ENCODE measurements at regions not wholly inside any gene's neighbourhood (a gene's known extent, or its start where the extent isn't known, plus 50 kb on each side); places are given as distances from the start of the nearest gene placed in this dataset.

DNA sequence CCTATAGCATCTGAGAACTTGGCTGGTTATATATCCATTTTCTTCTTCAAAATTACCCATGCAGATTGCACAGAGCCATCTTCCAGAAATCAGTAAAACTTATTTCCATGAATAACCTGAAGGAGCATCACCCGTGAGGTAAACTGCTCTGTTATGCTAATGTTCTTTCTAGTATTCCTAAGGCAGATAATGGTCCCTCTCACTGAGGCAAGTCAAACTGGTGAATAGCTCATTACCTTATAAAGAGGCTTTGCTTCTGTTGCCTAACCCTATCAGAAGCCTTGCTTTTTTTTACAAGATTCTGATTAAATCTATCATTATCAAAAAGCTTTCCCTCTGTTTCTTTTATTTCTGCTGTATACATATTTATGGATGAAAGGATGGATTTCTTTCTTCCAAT lies 307.6 kb upstream of the FLRT2 start:
- Histone ChIP-seq H3K9me2 (ENCODE audit: insufficient read depth, low read length) (no peaks in the 10 kb centered on the region), H3K4me3 (ENCODE audit: low read depth, low read length, poor library complexity, severe bottlenecking) (no peak overlapping the region), H3K4me2 (ENCODE audit: low read length) (no peak overlapping the region), H3K79me2 (ENCODE audit: insufficient read depth, low read depth, low read length) (no peaks in the 10 kb centered on the region), H3K9me3 (ENCODE audit: low read length) (no peaks in the 10 kb centered on the region), H4K20me1 (ENCODE audit: insufficient read depth, low read length) (no peaks in the 10 kb centered on the region), H3K4me1 (ENCODE audit: insufficient read depth, low read length, poor library complexity, severe bottlenecking) (no peaks in the 10 kb centered on the region), H3K27ac (ENCODE audit: low read depth, low read length, poor library complexity, severe bottlenecking) (no peak overlapping the region), H2AFZ (ENCODE audit: low read length) (no peak overlapping the region), H3K36me3 (ENCODE audit: insufficient read depth, low read length) (no peaks in the 10 kb centered on the region)
- no peak for TF ChIP-seq EZH2phosphoT487 (IDR thresholded peaks at IDR 0.05; ENCODE audit: borderline replicate concordance, low read depth, low read length)
- TF ChIP-seq, protein P1, sequence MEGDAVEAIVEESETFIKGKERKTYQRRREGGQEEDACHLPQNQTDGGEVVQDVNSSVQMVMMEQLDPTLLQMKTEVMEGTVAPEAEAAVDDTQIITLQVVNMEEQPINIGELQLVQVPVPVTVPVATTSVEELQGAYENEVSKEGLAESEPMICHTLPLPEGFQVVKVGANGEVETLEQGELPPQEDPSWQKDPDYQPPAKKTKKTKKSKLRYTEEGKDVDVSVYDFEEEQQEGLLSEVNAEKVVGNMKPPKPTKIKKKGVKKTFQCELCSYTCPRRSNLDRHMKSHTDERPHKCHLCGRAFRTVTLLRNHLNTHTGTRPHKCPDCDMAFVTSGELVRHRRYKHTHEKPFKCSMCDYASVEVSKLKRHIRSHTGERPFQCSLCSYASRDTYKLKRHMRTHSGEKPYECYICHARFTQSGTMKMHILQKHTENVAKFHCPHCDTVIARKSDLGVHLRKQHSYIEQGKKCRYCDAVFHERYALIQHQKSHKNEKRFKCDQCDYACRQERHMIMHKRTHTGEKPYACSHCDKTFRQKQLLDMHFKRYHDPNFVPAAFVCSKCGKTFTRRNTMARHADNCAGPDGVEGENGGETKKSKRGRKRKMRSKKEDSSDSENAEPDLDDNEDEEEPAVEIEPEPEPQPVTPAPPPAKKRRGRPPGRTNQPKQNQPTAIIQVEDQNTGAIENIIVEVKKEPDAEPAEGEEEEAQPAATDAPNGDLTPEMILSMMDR (conservative IDR thresholded peaks at IDR 0.05; ENCODE audit: low read length), result no peak
- no TSS peak for BruUV-seq (replicated peaks)
- intact Hi-C loops (cut with micrococcal nuclease; ENCODE audit: unreplicated experiment), result no loop called here
- CTCF ChIA-PET (ENCODE audit: unreplicated experiment), result no interaction called here
- no peak for DNase-seq (ENCODE audit: low spot score)
- POLR2A ChIA-PET, result interaction anchor here (0.7 kb wide), 1 partner anchor 14 kb away, joined by 3 read pairs; no protein-coding TSS in a partner anchor

GRCh38 chr14:85223667-85224066 lies 306.3 kb upstream of the FLRT2 start:
- BruUV-seq (replicated peaks), result no TSS peak
- H3K36me3 ChIP-seq (ENCODE audit: insufficient read depth, low read length), result no peaks in the 10 kb centered on the region
- no peaks in the 10 kb centered on the region for H3K9me3 ChIP-seq (ENCODE audit: low read length)
- CTCF ChIA-PET (ENCODE audit: unreplicated experiment), result no interaction called here
- H3K27ac ChIP-seq (ENCODE audit: low read depth, low read length, poor library complexity, severe bottlenecking), result no peak overlapping the region
- no peak for DNase-seq (ENCODE audit: low spot score)
- H3K4me1 ChIP-seq (ENCODE audit: insufficient read depth, low read length, poor library complexity, severe bottlenecking), result no peaks in the 10 kb centered on the region
- no peak overlapping the region for H3K4me3 ChIP-seq (ENCODE audit: low read depth, low read length, poor library complexity, severe bottlenecking)
- no peaks in the 10 kb centered on the region for H3K9me2 ChIP-seq (ENCODE audit: insufficient read depth, low read length)
- no peaks in the 10 kb centered on the region for H3K79me2 ChIP-seq (ENCODE audit: insufficient read depth, low read depth, low read length)
- no peak overlapping the region for H2AFZ ChIP-seq (ENCODE audit: low read length)
- POLR2A ChIA-PET, result interaction anchor here (0.6 kb wide), 1 partner anchor 337 kb away, joined by 3 read pairs; no protein-coding TSS in a partner anchor
- TF ChIP-seq EZH2phosphoT487 (IDR thresholded peaks at IDR 0.05; ENCODE audit: borderline replicate concordance, low read depth, low read length), result no peak
- TF ChIP-seq, protein P1 (conservative IDR thresholded peaks at IDR 0.05; ENCODE audit: low read length), result no peak
- H3K4me2 ChIP-seq (ENCODE audit: low read length), result no peak overlapping the region
- no peaks in the 10 kb centered on the region for H4K20me1 ChIP-seq (ENCODE audit: insufficient read depth, low read length)
- intact Hi-C loops (cut with micrococcal nuclease; ENCODE audit: unreplicated experiment), result no loop called here

DNA sequence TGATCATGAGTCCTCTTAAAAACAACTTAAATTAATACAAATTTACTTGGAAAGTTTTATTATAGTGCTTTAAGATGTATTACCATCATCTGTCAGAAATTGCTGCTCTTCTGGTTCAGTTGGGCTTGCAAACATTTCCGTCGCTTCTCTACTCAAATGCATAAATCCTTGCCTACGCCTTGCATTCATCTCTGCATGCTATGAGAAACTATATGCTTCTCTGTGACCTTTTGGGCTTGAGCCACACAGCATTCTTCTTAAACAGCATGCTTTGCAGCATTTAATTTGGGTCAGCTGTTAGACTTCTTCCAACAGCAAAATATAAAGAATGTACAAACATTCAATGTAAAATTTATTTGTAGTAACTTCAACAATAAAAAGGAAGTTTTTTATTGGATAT lies 305.7 kb upstream of the FLRT2 start:
- no peak for DNase-seq (ENCODE audit: low spot score)
- POLR2A ChIA-PET, result no interaction called here

More for the DNA sequence above, 305.7 kb upstream of the FLRT2 start:
- Histone ChIP-seq H3K4me2 (ENCODE audit: low read length) (no peak overlapping the region), H3K36me3 (ENCODE audit: insufficient read depth, low read length) (no peaks in the 10 kb centered on the region), H2AFZ (ENCODE audit: low read length) (no peak overlapping the region), H4K20me1 (ENCODE audit: insufficient read depth, low read length) (no peaks in the 10 kb centered on the region), H3K27ac (ENCODE audit: low read depth, low read length, poor library complexity, severe bottlenecking) (no peak overlapping the region), H3K4me1 (ENCODE audit: insufficient read depth, low read length, poor library complexity, severe bottlenecking) (no peaks in the 10 kb centered on the region), H3K9me3 (ENCODE audit: low read length) (no peaks in the 10 kb centered on the region), H3K79me2 (ENCODE audit: insufficient read depth, low read depth, low read length) (no peaks in the 10 kb centered on the region), H3K4me3 (ENCODE audit: low read depth, low read length, poor library complexity, severe bottlenecking) (no peak overlapping the region), H3K9me2 (ENCODE audit: insufficient read depth, low read length) (no peaks in the 10 kb centered on the region)
- intact Hi-C loops (cut with micrococcal nuclease; ENCODE audit: unreplicated experiment), result no loop called here
- no TSS peak for BruUV-seq (replicated peaks)
- CTCF ChIA-PET (ENCODE audit: unreplicated experiment), result no interaction called here
- TF ChIP-seq EZH2phosphoT487 (IDR thresholded peaks at IDR 0.05; ENCODE audit: borderline replicate concordance, low read depth, low read length), result no peak
- TF ChIP-seq, protein P1 (conservative IDR thresholded peaks at IDR 0.05; ENCODE audit: low read length), result no peak

All from OCI-LY7 (cell line).